ENCODE measurements at regions not wholly inside any gene's neighbourhood (a gene's known extent, or its start where the extent isn't known, plus 50 kb on each side); places are given as distances from the start of the nearest gene placed in this dataset.

DNA sequence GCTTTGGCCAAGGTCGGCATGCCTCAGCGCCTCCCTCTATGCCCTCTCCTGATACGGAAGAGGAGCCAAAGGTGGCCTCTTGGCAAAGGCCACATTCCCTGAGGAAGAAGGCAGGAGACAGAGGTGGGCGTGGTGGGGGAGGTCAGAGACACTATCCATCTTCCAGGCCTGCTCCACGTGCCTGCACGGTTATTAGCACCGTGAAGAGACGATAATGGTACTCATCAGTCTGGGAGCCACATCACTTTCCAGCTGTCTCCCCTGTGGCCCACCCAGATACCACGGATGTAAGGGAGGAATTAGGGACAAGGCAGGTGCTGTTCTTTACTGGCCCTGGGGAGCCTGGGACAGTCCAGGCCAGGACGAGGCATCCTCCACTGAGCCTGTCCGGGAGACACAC lies 354.3 kb downstream of the MN1 start:
- Mint-ChIP-seq H3K27ac (no peak overlapping the region), H3K36me3 (ENCODE audit: low read depth) (no peaks in the 10 kb centered on the region), H3K4me1 (no peaks in the 10 kb centered on the region), H3K4me3 (no peak overlapping the region), H3K9me3 (no peaks in the 10 kb centered on the region), H3K27me3 (peaks cover 4% of the 10 kb centered on the region)
- ATAC-seq (replicated peaks), result no peak

DNA sequence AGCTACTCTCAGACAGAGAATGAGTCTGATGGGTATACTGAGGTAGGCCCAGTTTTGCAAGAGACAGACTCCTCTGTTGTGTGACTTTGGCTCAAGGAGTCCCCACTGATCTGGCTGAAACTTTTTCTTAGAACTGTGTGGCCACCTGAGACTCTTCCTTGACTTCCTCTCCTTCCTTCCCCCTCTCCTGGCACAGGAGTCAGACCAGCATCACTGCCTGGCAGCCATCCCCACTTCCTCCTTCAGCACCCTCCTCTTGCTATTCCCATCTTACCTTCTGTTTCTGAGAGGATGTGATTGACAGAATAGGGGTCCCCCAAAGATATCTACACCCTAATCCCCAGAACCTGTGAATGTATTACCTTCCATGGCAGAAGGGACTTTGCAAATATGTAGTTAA lies 351.1 kb downstream of the MN1 start:
- Mint-ChIP-seq H3K4me3 (no peak overlapping the region), H3K27ac (no peak overlapping the region), H3K9me3 (peaks cover 7% of the 10 kb centered on the region), H3K27me3 (peaks cover 4% of the 10 kb centered on the region), H3K36me3 (ENCODE audit: low read depth) (no peaks in the 10 kb centered on the region), H3K4me1 (no peaks in the 10 kb centered on the region)
- no peak for ATAC-seq (replicated peaks)

DNA sequence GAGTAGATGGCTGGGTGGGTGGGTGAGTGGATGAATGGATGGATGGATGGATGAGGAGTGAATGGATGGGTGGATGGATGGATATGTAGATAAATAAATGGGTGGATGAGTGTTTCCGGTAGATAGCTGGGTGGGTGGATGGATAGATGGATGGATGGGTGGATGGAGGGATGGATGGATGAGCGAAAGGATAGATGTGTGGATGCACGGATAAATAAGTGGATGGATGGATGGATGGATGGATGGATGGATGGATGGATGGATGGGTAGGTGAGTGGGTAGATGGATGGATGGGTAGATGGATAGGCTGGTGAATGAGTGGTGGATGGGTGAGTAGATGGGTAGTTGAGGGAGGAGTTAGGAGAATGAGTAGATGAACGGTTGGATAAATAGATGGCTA lies 349.3 kb downstream of the MN1 start:
- H3K4me1 Mint-ChIP-seq, result no peaks in the 10 kb centered on the region
- no peak for ATAC-seq (replicated peaks)
- H3K27ac Mint-ChIP-seq, result no peak overlapping the region
- H3K9me3 Mint-ChIP-seq, result peaks cover 7% of the 10 kb centered on the region
- H3K36me3 Mint-ChIP-seq (ENCODE audit: low read depth), result no peaks in the 10 kb centered on the region
- H3K27me3 Mint-ChIP-seq, result peaks cover 8% of the 10 kb centered on the region
- H3K4me3 Mint-ChIP-seq, result no peak overlapping the region

DNA sequence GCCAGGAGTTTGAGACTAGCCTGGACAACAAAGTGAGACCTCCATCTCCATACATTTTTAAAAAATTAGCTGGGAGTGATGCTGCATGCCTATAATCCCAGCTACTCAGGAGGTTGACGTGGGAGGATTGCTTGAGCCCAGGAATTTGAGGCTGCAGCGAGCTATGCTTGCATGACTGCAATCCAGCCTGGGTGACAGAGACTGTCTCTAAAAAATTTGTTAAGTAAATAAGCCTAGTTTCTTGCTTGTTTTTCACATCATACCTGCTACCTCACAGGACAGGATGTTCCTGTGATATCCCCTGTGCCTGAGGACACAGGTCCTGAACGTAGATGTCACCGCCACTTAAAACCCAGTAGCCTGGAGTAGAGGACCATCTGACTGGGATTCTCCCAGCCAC lies 348.6 kb downstream of the MN1 start:
- H3K4me3 Mint-ChIP-seq, result no peak overlapping the region
- no peak for ATAC-seq (replicated peaks)
- peaks cover 7% of the 10 kb centered on the region for H3K9me3 Mint-ChIP-seq
- H3K27me3 Mint-ChIP-seq, result peaks cover 8% of the 10 kb centered on the region
- H3K36me3 Mint-ChIP-seq (ENCODE audit: low read depth), result no peaks in the 10 kb centered on the region
- no peak overlapping the region for H3K27ac Mint-ChIP-seq
- no peaks in the 10 kb centered on the region for H3K4me1 Mint-ChIP-seq

DNA sequence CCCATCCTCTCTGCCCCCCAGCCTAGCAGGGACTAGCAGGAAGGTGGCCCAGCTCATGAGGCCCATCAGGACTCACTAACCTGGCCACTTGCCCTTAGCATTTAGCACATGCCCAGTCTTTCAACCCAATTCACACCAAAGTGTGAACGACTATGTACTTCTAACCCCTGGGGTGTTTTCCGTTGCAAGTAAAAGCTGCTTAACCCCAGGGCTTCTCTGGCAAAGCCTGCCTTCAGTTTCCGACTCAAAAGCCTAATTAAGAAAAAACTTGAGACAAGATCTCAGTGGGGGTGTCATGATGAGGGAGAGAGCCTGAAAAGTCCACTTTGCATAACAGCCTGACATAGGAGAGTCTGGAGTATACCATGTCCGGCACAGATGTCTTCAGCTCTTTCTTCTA lies 347.8 kb downstream of the MN1 start:
- Mint-ChIP-seq H3K27ac (no peak overlapping the region), H3K4me1 (no peaks in the 10 kb centered on the region), H3K9me3 (peaks cover 7% of the 10 kb centered on the region)

DNA sequence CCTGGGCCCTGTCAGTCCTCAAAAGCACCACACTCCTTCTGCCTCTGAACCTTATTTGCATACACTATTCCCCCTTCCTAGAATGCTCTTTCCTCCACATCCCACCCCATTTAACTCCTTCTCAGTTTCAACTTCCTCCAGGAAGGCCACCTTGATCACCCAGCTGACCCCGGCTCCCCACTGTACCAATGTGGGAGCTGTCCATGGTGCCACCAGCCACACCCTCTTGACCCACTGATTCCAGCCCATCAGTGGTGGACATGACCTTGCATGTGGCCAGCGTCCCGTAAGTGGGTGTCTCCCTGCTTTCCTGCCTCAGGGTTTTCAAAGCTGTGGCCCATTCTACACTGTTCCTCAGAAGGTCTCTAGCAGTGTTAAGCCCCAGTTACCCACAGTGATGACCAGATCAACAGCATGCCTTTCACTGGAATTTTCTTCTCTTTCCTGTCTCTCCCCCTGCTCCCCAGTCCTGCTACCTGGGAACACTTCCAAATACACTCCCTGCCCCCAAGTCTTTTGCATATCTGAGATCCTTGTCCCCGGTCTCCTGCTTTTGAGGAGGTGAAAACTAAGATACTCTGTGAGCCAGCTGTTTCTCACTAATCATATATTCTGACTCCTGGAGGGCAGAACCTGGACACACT lies 346.6 kb downstream of the MN1 start:
- no peak for ATAC-seq (replicated peaks)
- no peaks in the 10 kb centered on the region for H3K36me3 Mint-ChIP-seq (ENCODE audit: low read depth)
- no peaks in the 10 kb centered on the region for H3K4me1 Mint-ChIP-seq

More for the DNA sequence above, 347.8 kb downstream of the MN1 start:
- no peak overlapping the region for H3K4me3 Mint-ChIP-seq
- H3K36me3 Mint-ChIP-seq (ENCODE audit: low read depth), result no peaks in the 10 kb centered on the region
- ATAC-seq (replicated peaks), result no peak
- H3K27me3 Mint-ChIP-seq, result peaks cover 8% of the 10 kb centered on the region

DNA sequence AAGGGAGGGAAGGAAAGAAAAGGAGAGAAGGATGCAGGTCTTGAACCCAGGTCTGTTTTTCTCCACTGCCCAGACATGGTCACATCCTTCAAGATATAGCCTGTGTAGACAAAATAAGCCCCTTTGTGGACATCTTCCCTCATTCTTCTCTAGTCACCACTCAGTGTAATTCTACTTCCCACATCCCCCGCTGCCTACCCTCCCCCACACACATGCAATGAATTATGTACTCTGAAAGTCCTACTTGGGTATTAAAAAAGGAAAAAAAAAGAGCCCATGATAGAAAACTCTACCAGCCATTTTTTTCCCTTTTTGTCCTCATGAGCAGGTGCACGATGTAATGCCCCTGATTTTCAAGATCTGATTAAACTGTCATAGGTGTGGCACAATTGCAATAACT lies 346.0 kb downstream of the MN1 start:
- H3K27ac Mint-ChIP-seq, result no peak overlapping the region
- no peaks in the 10 kb centered on the region for H3K36me3 Mint-ChIP-seq (ENCODE audit: low read depth)
- peaks cover 7% of the 10 kb centered on the region for H3K9me3 Mint-ChIP-seq
- H3K4me1 Mint-ChIP-seq, result no peaks in the 10 kb centered on the region
- H3K27me3 Mint-ChIP-seq, result peaks cover 13% of the 10 kb centered on the region
- H3K4me3 Mint-ChIP-seq, result no peak overlapping the region
- no peak for ATAC-seq (replicated peaks)

More for the DNA sequence above, 346.6 kb downstream of the MN1 start:
- Mint-ChIP-seq H3K27ac (no peak overlapping the region), H3K27me3 (peaks cover 10% of the 10 kb centered on the region), H3K4me3 (no peak overlapping the region), H3K9me3 (peaks cover 7% of the 10 kb centered on the region)

DNA sequence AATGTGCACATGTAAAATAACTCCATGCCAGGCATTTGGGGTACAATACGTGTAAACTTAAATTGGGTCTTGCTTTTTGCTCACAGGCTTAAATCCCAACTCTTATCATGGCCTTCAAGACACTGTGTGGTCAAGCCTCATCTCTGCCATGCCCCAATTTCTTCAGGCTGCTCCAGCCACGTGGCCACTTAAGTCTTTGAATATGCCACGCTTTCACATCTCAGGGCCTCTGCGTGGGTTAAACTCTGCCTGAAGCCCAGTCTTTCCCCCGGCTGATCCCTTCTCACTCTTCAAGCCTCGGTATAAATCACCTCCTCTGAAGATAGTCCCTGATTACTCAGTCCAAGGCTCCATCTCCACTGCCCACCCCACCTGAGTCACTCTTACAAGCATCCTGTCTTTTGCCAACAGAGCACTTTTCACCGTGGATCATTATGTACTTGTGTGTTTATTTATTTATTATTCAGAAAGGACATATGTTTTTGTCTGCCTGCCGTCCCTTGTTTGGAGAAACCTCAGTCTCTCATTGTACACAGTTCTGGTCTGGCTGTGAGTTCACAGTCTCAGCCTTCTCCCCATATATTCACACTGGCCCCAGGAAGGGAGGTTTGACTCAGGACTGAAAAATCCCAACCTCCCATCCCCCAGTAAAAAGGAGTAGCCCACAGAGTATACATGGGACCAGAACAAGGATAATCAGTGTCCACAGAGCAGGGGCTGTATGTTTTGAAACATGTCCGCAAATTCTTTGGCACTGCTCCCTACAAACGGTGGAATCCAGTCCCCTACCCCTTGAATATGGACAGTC lies 344.7 kb downstream of the MN1 start:
- no peak overlapping the region for H3K27ac Mint-ChIP-seq
- ATAC-seq (replicated peaks), result no peak
- H3K36me3 Mint-ChIP-seq (ENCODE audit: low read depth), result no peaks in the 10 kb centered on the region
- H3K9me3 Mint-ChIP-seq, result peaks cover 7% of the 10 kb centered on the region
- no peak overlapping the region for H3K4me3 Mint-ChIP-seq
- peaks cover 11% of the 10 kb centered on the region for H3K27me3 Mint-ChIP-seq
- no peaks in the 10 kb centered on the region for H3K4me1 Mint-ChIP-seq

DNA sequence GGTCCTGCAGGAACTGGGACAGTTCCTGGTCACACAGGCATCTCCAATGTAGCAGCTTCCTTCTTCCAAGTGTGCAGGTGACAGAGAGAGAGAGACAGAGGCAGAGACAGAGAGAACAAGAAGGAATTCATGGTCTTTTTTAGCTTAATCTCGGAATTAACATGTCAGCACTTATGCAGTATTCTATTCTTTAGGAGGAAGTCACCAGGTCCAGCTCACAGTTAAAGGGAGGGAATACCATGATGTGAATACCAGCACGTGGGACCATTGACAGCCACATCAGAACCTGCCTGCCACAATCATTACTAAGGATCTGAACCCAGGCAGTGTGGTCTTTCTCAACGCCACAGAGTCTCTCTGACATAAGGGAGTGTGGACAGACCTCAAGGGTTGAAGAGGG lies 341.6 kb downstream of the MN1 start:
- H3K9me3 Mint-ChIP-seq, result peaks cover 3% of the 10 kb centered on the region
- H3K27ac Mint-ChIP-seq, result no peak overlapping the region
- no peaks in the 10 kb centered on the region for H3K4me1 Mint-ChIP-seq
- no peak for ATAC-seq (replicated peaks)
- H3K4me3 Mint-ChIP-seq, result no peak overlapping the region
- peaks cover 9% of the 10 kb centered on the region for H3K27me3 Mint-ChIP-seq
- H3K36me3 Mint-ChIP-seq (ENCODE audit: low read depth), result no peaks in the 10 kb centered on the region

DNA sequence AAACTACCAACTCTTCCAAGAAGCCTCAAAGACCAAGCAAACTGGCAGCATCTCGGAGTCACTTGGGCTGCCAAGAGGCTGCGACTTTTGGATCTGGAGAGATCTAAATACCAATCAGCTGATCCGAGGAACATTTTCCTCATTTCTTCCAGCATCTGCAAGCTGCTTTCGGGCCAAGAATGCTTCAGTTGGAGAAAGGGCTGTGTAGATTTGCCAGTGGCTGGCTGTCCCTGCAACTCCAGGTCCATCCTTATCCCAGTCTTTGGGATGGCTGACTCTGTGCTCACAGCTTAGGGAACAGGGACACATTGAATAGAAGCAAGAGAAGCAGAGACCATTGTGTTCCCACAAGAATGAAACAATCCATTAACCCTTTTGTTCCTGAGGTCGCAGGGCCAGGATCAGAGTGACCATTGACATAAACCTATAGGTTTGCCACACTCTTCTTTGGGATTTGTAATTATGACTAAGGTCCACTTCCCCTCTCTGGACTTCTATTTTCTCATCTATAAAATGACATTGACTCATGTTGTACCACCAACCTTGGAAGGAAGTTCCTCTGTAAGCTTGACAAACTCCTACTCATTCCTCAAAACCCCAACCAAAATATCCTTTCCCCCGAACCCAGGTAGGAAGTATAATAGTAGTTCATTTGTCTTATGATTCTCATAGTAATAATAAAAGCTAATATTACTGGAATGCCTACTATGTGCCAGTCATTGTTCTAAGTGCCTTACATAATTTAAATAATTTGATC lies 340.8 kb downstream of the MN1 start:
- no peaks in the 10 kb centered on the region for H3K4me1 Mint-ChIP-seq
- H3K27ac Mint-ChIP-seq, result no peak overlapping the region
- peaks cover 9% of the 10 kb centered on the region for H3K27me3 Mint-ChIP-seq
- H3K36me3 Mint-ChIP-seq (ENCODE audit: low read depth), result no peaks in the 10 kb centered on the region
- no peak overlapping the region for H3K4me3 Mint-ChIP-seq
- no peak for ATAC-seq (replicated peaks)
- H3K9me3 Mint-ChIP-seq, result no peaks in the 10 kb centered on the region

DNA sequence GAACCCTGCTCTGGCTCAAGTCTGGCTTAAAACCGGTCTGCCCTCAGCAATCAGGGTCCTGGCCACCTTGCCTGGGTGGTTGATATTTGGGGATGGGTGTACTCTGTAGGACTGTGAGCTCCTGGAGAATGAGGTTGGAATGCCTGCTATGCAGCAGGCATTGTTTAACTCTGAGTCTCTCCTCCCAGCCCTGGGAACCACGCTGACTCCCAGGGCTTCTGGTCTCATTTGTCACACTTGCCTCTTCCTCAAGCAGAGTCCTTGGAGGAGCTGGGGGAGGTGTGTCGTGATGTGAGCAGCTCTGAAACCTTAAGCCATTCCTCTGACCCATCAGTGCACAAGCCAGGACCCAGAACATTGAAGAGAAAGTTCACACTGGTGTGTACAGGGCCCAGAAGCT lies 340.1 kb downstream of the MN1 start:
- H3K27ac Mint-ChIP-seq, result no peak overlapping the region
- ATAC-seq (replicated peaks), result no peak
- no peak overlapping the region for H3K4me3 Mint-ChIP-seq
- H3K4me1 Mint-ChIP-seq, result no peaks in the 10 kb centered on the region
- H3K9me3 Mint-ChIP-seq, result no peaks in the 10 kb centered on the region
- no peaks in the 10 kb centered on the region for H3K36me3 Mint-ChIP-seq (ENCODE audit: low read depth)
- H3K27me3 Mint-ChIP-seq, result peaks cover 9% of the 10 kb centered on the region

DNA sequence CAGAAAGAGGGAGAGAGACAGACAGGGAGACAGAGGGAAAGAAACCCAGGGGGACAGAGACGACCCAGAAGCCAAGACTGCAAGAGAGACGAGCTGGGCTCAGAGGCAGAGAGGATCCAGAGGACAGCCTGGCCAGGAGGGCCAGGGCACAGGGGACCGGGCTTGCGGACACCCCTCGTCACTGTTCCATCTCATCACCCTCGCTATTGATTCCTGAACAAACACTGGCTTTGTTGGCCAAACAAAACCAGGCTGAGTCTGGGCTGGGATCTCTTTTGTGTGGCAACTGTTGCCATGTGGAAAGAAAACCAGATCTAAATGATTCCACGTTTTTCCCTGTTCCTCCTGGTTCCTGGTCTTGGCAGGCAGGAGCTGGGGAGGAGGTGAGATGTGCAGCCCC lies 339.4 kb downstream of the MN1 start:
- Mint-ChIP-seq H3K27ac (no peak overlapping the region), H3K4me1 (no peaks in the 10 kb centered on the region)

DNA sequence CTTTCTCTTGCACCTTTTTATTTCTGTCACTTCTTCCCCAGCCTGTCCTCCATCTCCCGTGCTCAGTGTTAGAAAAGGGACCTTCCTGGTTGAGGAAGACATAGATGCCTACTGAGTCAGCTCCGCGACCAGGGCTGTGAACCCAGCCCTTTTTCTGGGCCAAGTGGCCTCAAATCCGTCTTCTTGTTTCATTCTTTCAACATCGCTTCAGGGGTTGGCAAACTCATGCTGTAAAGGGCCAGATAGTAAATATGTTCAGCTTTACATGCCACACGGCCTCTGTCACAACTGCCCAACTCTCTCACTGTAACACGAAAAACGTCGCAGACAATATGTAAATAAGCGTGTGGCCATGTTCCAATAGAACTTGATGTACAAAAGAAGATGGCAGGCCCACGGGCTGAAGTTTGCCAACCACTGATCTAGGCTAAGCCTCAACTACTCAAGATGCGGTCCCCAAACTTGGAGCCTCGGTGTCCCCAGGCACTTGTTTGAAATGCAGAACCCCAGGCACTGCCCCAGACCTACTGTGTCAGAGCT lies 338.4 kb downstream of the MN1 start:
- Mint-ChIP-seq H3K27ac (no peak overlapping the region), H3K27me3 (peaks cover 6% of the 10 kb centered on the region), H3K4me3 (no peak overlapping the region), H3K9me3 (no peaks in the 10 kb centered on the region), H3K36me3 (ENCODE audit: low read depth) (no peaks in the 10 kb centered on the region), H3K4me1 (no peaks in the 10 kb centered on the region)
- ATAC-seq (replicated peaks), result no peak

More for the DNA sequence above, 339.4 kb downstream of the MN1 start:
- Mint-ChIP-seq H3K9me3 (no peaks in the 10 kb centered on the region), H3K36me3 (ENCODE audit: low read depth) (no peaks in the 10 kb centered on the region), H3K4me3 (no peak overlapping the region), H3K27me3 (peaks cover 6% of the 10 kb centered on the region)
- no peak for ATAC-seq (replicated peaks)

DNA sequence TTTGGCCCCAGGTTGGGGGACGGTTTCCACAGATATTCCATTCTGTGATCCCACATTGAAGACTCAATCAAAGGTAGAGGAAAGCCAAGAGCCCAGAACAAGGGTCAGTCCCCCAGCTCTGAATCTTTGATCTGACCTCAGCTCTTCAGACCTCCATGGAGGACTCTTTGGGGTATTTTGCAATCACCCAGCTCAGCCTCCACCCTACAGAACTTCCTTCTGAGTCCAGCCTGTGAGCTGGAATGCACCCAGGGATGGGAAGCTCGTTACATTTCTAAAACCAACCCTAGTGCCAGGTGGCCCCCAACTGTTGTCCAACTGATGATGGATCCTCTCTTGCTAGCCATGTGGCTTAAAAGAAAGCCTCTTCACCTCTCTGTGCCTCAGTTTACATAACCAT lies 335.3 kb downstream of the MN1 start:
- Mint-ChIP-seq H3K4me1 (no peaks in the 10 kb centered on the region), H3K9me3 (no peaks in the 10 kb centered on the region), H3K4me3 (no peak overlapping the region), H3K27me3 (no peaks in the 10 kb centered on the region), H3K36me3 (ENCODE audit: low read depth) (no peaks in the 10 kb centered on the region), H3K27ac (no peak overlapping the region)
- no peak for ATAC-seq (replicated peaks)
